GM18511 (cell line): ENCODE measurements at regions not wholly inside any gene's neighbourhood (a gene's known extent, or its start where the extent isn't known, plus 50 kb on each side); places are given as distances from the start of the nearest gene placed in this dataset.

Experiments used
- ATAC-seq: cut with Tn5 transposase; IDR thresholded peaks from one replicate; pipeline ENCODE4 v1.9.1; 2021; ENCODE audit warnings: mild to moderate bottlenecking, moderate library complexity; ENCODE audit not compliant: unreplicated experiment

DNA sequence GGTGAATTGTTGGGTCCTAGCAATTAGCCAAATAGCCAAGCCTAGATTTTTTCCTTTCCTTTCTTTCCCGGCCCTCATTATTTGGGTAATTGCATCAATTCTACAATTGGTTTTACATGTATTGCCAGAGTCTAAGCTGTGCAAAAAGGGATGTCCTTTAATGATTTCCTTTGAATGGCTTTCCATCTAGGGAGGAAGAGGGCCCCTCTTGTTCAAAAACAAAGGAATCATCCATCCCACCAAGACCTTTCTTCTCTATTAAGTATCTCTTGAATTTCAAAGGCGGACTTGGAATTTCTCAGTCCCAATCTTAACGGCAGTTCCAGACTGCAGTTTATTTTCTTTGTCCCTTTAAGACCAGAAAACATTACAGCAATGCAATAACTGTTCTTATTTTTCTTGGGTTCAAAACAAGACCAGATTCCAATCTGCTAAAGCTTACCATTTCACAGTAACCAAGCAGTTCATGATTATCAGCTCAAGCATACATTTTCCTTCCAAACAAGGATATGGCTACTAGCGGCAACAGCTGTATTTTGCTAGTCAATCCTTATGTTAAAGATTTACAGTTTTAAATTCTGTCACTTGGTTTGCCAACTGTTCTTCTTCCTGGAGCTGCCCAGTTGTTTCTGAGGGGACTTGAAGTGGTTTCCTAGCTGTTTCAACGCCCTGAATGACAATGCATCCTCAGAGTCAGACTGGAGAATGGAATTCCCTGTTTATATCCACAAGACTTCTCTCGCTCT lies 91.4 kb upstream of the LRIG1 start:
- ATAC-seq = no peak

DNA sequence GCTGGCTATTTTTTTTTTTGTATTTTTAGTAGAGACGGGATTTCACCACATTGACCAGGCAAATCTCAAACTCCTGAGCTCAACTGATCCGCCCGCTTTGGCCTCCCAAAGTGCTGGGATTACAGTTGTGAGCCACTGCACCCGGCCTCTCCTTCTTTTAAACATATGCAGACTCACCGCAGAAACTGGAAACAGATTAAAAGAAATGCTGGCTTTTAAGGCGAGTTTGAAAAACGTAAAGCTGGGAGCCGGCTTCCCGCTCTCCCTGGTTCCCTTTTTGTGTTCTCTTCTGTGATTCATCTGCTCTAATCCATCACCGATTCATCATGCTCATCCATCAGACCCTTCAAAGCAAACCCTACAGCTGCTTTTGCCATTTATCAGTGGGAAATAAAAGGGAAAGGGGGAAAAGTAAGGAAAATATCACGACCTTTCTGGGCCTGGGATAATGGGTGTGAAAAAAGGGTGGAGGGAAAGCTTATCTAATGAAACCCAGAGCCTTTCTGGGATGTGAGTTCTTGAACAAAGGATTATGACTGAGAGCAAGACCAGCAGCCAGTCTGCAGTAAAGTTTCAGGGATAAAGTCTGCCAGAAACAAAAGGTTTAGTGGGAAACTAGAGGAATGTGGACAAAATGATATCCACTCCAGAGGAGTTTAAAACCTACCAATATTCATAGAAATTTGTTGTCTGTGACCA lies 92.3 kb upstream of the LRIG1 start:
- no peak for ATAC-seq

DNA sequence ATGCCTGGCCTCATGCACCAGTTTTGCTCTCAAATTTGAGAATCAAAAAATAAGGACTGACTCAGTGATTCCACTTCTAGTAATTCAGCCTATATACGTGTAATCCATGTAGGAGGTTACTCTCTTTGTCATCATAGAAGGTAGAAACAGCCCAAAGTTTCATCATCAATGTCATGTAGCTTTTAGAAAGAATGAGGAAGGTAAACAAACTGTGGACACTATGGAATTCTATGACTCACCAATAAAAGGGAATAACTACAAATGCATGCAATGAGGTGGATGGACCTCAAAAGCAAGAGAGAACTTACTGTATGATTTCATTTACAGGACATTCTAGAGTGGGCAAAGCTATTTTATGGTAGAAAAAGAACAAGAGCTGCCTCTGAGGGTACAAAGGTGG lies 93.2 kb upstream of the LRIG1 start:
- no peak for ATAC-seq

DNA sequence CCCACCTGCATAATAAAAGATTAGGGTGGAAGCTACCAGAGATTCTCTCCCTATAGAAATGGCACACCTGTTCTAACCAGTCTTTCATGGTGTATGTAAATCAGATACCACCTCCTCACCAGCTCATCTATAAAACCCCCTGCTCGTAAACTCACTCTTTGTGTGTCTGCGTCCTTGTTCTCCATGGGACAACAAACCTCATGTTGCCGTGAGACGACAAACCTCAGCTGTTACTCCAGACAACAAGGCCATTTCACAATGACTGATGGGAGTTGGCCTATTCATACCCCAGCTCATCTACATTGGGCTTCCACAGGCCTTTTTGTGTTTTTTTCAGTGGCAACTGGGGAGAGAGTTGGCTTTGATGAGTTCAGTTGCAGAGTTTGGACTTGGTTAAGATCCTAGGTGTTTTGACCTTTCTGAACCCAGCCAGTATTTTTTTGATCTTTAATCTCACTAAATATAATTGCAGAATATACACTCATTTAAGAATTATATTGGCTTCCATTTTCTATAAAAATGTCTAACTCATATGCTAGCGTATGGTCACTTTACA lies 96.6 kb upstream of the LRIG1 start:
- ATAC-seq = no peak

DNA sequence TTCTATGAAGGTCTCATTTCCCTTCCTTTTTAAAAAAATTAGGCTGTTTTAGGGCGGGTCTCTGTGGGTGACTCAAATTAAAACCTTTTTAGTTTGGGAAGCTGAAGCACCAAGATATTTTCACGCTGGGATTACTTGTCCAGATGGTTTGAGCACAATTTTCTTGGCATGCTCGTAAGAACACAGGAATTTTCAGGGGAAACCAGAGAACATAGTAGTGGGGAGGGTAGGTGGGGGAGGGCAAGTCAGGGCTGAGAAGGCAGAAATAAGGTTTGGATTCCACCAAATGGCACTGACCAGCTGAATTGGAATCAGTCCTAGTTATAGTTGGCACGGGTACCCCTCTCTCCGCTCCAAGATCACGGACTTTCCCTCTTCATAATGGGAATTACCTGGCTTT lies 97.3 kb upstream of the LRIG1 start:
- no peak for ATAC-seq

DNA sequence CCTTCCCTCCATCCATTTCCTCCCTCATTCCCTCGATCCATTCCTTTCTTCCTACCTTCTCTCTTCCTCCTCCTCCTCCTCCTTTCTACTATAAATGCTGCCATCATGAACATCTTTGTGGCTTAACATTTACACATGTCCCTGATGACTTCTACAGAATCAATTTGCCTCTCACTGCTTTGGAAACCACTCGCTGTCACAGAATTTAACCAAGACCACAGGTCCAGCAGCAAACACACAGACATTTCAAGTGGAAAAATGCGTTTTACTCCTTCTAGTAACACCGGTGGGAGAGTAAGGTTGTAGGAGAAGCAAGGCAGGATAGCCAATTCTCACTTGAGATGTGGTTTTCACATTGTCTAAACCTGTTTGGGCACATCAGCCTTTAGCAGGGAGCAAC lies 101.4 kb upstream of the LRIG1 start:
- no peak for ATAC-seq

DNA sequence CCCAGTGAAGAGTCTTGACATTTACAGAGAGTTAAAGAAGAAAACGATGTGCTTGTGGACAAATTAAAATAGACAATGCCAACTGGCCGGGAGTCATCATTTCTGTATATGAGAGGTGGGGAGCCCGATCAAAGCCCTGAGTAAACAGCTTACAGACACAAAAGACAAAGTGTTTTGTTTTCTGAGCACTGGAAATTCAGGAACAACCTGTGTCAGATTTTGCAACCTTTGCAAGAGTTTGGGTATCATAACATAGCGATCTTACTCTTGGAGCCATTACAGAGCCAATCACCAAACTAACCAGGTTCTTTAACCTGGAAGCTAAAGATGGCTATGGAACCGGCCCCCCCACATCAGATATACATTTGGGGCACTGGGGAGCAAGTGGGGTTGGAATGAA lies 101.9 kb upstream of the LRIG1 start:
- ATAC-seq = no peak

DNA sequence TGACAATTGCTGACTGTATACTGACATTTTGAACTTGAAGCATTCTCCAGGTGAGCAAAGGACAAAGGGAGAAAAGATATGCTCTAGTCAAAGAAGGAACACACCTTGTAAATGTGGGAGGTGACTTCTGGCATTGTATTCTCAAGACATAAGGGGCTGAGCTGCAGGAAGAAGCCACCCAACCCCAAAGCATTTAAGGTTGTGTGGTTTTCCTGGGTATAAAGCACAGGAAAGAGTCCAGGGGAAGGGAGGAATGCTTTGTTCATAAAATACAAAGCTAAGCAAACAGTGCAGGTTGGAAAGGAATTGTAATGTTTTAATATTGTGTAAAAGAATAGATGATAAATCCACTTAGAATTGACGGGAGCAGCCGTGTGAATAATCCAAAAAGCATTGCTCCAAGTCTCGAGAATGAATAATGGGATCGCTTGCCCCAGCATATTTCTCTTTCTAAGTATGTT lies 102.4 kb upstream of the LRIG1 start:
- no peak for ATAC-seq

DNA sequence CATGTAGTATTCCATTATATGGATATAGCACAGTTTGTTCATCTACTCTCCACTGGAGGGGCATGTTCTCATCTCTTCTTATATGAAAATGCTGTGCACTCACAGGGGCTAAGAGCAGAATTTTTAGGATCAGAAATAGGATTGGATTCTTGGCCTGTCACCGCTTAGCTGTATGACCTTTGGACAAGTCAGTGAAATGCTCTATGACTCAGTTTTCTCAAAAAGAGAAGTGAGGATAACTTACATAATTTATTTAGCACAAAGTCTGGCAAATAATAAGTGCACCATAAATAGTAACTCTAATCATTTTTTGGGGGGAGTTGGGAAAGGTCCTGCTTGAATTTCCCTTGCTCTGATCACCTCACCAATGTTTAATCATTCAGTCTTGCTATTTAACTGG lies 103.7 kb upstream of the LRIG1 start:
- no peak for ATAC-seq

DNA sequence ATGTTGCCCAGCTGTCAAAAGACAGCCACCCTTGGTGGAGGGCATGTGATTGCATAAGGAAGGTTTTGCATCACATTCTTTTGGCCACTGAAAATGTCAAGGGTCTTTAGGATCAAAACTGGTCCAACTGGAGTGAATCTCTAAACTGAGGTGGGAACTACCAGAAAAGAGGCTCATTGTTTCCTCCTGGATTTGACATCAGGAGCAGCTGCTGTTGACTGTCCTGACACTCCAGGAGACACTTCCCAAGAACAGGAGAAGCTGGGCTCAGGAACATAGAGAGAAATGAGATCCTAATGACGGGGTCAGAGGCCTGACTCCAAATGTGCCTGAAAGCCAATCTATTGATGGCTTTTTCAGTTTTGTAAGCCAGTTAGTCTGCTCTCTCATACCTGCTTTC lies 105.3 kb upstream of the LRIG1 start:
- ATAC-seq = no peak

DNA sequence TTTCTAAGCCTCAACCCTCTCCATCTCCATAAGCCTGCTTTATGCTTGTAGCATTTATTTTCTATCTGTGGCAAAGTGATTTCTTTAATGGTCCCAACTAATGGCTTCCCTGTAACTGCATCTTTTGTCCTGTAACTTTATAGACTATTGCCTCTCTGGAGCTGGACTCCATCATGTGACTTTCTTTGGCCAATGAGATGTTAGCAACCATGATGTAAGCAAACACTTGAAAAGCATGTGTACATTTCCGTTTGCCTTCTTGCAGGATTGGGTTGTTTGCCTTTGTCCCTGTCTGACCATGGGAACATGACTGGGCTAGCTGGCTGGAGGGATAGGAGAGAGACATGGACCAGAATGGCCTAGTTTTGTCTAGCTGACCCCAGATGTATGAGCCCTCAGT lies 106.0 kb upstream of the LRIG1 start:
- ATAC-seq = no peak

DNA sequence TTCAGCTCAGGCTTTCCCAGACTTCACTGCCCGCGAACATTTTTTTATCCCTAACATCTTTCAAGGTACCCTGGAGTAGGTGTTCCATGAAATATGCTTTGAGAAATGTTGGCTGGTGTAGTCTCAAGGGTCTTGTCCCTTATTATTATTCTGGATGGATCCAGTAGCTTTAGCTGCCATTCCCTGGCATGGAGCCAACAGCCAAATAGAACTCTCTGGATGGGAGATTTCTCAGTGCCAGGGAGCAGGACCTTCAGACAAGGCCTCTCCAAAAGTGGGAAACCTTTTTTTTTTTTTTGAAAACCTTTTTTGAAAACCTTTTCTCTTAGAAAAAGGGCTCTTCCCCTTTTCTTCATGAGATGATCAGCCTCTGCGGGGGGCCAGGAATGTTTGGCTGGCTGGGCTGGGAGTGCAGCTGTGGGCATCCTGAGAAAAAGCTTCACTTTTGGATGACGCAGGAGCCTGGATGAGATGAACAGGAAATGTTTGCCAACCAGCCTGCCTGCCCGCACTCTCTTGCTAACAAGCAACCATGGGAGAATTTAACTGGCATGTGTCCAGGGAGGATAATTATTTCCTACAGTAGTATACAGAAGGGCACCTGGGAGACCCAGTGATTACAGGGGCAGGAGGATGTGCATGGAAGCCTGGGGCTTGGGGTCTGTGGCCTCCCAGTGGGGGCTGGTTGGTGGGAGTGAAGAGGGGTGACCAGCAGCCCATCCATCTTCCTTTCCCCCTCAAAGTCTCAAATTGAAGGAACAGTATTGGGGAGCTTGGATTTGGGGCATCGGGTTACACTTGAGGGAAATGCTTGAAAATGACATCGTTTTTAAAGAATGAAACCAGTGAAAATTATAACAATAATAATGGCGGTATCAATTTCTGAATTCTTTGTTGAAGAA lies 109.1 kb upstream of the LRIG1 start:
- no peak for ATAC-seq

DNA sequence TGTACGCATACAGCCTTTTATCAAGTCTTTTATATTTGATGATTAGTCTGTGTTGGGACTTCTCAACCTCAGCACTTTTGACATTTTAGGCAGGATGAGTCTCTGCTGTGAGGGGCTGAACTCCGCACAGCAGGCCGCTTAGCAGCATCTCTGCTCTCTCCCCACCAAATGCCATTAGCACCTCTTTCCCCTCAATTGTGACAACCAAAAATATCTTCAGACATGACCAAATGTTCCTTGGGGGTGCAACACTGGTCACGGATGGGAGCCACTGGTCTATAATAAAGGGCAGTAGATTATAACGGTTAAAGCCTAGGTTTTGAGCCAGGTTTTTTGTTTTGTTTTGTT lies 109.7 kb upstream of the LRIG1 start:
- no peak for ATAC-seq

DNA sequence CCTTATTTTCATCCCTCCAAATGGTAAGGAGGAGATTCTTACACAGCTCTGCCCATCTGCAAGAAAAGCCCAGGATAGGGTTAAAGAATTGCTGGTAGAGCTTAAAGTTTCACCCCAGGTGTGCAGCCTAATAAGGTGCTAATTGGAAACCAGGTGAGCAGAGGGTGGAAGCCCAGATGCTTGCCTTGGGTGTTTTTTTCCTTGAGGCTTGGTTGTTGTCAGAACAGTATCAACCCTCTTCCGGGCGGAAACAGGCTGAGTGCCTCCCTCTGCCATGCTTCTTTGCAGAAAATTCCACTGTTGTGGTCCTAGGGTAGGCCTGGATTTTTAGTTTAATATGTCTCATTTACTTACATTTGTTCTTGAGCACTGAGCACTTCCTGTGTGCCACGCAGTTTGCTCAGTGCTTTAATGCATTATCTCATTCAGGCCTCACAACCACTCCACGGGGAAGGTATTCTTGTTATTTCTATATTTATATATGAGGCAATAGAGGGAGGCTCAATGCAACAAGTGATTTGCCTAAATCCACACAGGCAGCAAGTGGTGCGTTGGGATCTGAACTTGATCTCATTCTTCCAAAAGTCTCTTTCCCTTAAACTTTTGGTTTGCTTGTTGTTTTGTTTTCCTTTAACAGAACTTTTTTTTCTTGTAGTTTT lies 115.0 kb upstream of the LRIG1 start:
- ATAC-seq = no peak

DNA sequence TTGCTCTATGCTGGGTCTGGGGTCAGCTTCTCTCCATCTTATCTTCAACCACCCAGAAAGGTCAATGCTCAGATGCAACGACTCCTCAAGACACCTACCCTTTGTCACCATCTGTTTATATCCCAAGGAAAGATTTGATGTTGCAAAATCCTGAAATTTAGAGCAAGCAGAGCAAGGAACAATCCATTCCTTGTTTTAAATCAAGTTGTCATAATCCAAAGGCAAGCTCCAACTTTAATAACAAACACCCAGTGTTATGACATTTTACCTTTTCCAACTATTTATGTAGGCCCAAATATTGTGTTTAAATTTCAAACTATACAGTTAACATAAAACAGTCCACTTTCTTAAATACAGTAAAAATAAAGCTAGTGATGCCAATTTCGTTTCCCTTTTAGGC lies 116.5 kb upstream of the LRIG1 start:
- no peak for ATAC-seq

DNA sequence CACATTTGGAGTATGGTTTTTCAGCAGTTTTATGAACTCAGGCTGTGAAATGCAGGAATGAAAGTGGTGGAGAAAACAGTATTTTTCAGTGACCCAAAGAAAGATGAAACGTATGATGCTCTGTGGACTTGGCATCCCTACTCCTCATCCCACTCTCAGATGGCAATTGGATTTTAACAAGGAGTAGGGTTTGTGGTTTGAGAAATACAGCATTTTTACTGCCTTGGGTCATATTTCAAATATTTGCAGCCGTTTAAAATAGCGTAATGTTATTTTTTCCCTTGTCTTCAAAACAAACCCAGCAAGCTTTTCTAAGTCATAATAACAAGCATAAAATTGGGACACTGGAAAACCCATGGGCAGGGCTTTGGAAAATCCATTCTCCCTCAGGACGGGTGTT lies 117.2 kb upstream of the LRIG1 start:
- ATAC-seq = no peak

DNA sequence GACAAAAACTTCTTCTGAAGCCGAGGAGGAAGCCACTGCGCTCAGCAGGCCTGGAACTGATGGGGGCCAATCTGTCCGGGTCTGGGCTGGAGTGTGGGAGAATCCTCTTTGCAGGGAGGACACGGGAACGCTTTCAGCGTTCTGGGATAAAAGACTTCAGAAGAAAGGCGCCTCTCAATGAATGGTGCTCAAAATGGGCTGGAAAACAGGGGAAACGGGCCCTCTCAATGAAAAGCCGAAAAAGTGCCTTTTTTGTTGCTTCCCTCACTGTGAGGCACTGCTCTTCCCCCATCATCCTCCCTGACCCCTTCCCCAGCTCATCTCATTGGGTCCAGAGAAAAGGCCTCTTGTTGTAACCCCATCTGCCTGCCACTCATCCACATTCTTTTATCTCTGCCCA lies 119.5 kb upstream of the LRIG1 start:
- no peak for ATAC-seq

DNA sequence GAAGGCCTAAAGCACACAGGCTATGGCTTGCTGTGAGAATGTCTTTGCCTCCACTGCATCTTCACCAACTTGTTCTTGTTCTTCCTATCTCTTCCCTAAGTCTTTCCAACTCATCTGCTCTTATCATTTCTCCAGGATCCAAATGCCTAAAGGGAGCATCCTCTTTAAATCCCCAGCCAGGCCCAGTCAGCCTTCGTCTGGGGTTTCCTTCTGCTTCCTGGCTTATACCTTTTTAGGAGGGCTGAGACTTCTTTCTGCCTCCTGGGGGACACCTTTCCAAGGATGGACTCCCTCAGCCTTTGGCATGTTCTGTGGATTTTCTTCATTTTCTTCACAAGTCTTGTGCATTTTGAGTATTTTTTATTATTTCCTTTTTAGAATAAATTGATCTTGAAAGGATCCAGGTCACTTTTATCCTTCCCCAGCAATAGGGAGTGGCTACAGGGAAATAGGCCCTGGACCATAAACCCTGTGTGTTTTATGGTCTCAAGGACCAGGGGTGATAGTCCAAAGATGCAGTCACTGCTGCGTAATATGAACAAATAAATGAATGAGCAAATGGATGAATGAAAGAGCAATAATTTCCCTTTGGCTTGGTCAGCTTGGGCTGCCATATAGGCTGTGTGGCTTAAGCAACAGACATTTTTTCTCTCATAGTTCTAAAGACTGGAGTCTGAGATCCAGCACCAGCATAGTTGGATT lies 122.1 kb upstream of the LRIG1 start:
- no peak for ATAC-seq

DNA sequence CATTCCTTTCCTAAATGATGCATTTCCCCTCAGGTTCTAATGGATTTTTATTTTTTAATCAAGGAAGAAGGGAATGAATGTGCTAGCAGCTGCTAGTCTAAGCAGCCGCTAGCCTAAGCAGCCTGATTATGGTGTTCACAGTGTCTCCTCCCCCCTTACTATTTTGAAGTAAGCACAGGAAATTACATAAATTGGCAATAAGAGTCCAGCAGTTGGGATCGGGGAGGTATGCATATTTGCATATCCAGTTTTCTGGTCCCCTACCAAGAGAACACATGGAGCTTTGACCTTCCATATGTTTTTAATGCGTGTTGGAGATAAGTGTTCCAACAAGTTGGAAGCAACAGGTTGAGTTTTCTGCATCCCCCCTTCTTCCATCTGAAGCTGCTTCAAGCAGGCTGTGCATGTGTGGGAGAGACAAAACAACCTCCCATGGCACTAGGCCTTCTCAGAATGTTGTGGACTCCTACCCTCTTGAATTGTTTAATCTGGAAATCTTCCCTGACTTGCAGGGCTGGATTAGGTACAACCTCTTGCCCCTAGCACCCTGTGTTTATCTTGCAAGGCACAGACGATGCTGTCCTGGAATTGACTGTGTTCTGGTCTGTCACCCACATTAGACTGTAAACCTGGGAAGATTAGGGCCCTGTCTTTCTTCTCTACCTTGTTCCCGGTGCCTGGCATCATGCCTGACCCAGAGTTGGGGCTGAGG lies 124.8 kb upstream of the LRIG1 start:
- no peak for ATAC-seq
